ENCODE measurements at regions not wholly inside any gene's neighbourhood (a gene's known extent, or its start where the extent isn't known, plus 50 kb on each side); places are given as distances from the start of the nearest gene placed in this dataset.
"Not testable (repeated sequence)": the region's sequence is repeated elsewhere in the genome, so short reads cannot be mapped to it uniquely, and the experiment has no call there.

GRCh38 chr4:129254526-129254925, 158.6 kb downstream of the C4orf33 start:
- DNase-seq: no peak

- no peak for DNase-seq
Observed at GRCh38 chr4:129261584-129261983, 165.6 kb downstream of the C4orf33 start.

- peak in 1 of 5 donors; percentile 2 for DNase-seq
Observed at GRCh38 chr4:129264008-129264657, 168.2 kb downstream of the C4orf33 start.

- DNase-seq: no peak
Observed at GRCh38 chr4:129278868-129279267, 182.9 kb downstream of the C4orf33 start.

GRCh38 chr4:129282293-129282692, 186.3 kb downstream of the C4orf33 start:
- DNase-seq: no peak

- DNase-seq: not testable (repeated sequence)
Observed at GRCh38 chr4:129292194-129292593, 196.2 kb downstream of the C4orf33 start.

- DNase-seq: no peak
Observed at GRCh38 chr4:129314781-129315180, 218.8 kb downstream of the C4orf33 start.

GRCh38 chr4:129322920-129323319, 227.0 kb downstream of the C4orf33 start:
- DNase-seq: no peak

GRCh38 chr4:129323658-129324057, 227.7 kb downstream of the C4orf33 start:
- DNase-seq: no peak

GRCh38 chr4:129326571-129327460, 230.9 kb downstream of the C4orf33 start:
- DNase-seq: no peak

GRCh38 chr4:129327637-129328036, 231.7 kb downstream of the C4orf33 start:
- no peak for DNase-seq

GRCh38 chr4:129328162-129328561, 232.2 kb downstream of the C4orf33 start:
- no peak for DNase-seq

GRCh38 chr4:129334136-129334535, 238.2 kb downstream of the C4orf33 start:
- DNase-seq: no peak

- DNase-seq: no peak
Observed at GRCh38 chr4:129335276-129335675, 239.3 kb downstream of the C4orf33 start.

GRCh38 chr4:129335818-129336217, 239.9 kb downstream of the C4orf33 start:
- no peak for DNase-seq

GRCh38 chr4:129336457-129337227, 240.7 kb downstream of the C4orf33 start:
- DNase-seq: no peak

GRCh38 chr4:129337228-129337620, 241.3 kb downstream of the C4orf33 start:
- DNase-seq: no peak

- no peak for DNase-seq
Observed at GRCh38 chr4:129342819-129343408, 247.0 kb downstream of the C4orf33 start.

- peak in 1 of 5 donors; percentile 0 for DNase-seq
Observed at GRCh38 chr4:129344058-129344457, 248.1 kb downstream of the C4orf33 start.

GRCh38 chr4:129345609-129346008, 249.7 kb downstream of the C4orf33 start:
- DNase-seq: no peak

- no peak for DNase-seq
Observed at GRCh38 chr4:129346036-129346435, 250.1 kb downstream of the C4orf33 start.

- DNase-seq: no peak
Observed at GRCh38 chr4:129346734-129347133, 250.8 kb downstream of the C4orf33 start.

Measured in T-helper 1 cell (primary cell).